NCI-H146 (cell line): ENCODE measurements at regions not wholly inside any gene's neighbourhood (a gene's known extent, or its start where the extent isn't known, plus 50 kb on each side); places are given as distances from the start of the nearest gene placed in this dataset.

Experiments
- DNase-seq: peaks from one replicate; lab custom pipeline; 2025; lab: John Stamatoyannopoulos, UW

DNA sequence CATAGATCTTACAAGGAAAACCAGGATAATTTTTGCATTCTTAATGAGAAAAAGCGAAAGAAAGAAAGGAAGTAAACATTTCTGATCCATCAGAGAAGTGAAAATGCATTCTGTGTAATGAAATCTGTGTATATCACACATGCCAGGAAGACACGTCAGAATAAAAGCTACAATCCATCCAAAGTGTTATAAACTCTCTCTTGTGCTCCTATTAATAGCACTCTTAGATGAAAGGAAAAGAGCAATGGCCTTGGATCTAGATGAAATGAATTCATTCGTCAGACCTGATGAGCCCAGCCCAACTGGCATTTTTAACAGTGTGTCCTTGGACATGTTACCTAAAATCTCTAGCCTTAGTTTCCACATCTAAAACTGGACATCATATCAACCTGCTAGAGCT, 885.5 kb downstream of the CDH11 start:
- no peak for DNase-seq

GRCh38 chr16:64234200-64234599, 887.7 kb downstream of the CDH11 start:
- no peak for DNase-seq

- DNase-seq = no peak
These were observed 896.2 kb downstream of the CDH11 start for GRCh38 chr16:64225696-64226095.

- no peak for DNase-seq
These were observed 896.8 kb downstream of the CDH11 start for GRCh38 chr16:64225036-64225435.

DNA sequence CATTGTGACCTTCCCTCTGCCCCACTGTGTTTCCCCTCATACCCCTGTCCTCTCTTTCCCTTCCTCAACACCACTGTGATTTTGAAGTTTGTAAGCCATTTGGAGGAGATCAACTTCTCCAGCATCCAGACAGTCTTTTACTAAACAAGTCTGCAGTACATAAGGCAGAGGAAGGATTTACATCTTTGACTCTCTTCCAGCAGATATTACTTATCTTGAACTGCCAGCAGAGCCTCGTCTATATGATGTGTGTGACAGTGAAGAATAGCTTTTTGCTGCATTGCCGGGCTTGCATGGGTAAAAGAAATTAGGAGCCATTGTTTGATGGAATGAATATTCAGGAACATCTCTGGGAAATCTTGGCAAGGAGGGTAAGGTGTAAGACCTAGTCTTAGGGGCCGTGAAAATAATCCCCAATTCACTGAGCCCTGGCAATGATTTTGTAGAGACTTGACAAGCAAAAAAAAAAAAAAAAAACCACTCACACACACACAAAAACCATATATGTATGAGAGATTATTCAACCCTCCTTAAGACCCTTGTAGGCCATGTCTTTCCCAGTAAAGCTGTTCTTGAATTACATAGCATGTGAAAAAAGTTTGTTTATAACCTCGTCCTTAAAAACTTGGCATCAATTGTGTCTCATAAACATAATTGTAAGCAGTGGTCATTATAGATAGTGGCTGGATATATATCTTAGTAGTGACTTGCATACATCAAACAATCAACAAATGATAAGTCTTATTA, 903.9 kb downstream of the CDH11 start:
- no peak for DNase-seq

DNA sequence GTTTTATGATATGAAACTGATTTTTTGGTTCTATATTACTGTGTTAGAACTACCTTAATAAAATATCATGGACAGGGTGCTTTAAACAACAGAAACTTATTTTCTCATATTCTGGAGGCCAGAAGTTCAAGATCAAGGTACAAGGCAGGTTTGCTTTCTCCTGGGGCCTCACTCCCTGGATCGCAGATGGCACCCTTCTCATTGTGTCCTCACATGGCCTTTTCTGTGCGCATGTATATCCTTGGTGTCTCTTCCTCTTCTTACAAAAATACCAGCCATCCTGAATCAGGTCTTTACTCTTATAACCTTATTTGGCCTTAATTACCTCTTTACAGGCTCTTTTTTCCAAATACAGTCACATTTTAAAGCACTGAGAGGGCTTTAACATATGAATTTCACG, 906.1 kb downstream of the CDH11 start:
- DNase-seq = no peak

GRCh38 chr16:64211331-64211730, 910.5 kb downstream of the CDH11 start:
- no peak for DNase-seq

DNA sequence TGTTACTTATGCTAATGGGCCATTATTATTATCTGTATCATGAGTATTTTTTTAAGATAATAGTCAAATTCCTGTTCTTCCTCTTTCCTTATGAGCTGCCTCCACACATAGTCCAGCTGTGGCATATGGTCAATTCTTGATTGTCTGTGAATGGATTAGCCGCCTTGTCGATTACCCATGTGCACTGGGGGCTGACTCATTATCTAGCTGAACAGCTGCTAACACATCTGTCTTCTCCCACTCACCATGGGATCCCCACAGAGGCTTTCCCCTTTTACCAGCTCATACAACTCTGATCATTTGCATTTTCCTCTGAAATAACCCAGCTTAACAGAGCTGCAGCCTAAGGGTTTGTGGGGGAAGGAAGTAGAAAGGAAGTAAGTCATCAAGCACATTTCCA, 915.0 kb downstream of the CDH11 start:
- no peak for DNase-seq

DNA sequence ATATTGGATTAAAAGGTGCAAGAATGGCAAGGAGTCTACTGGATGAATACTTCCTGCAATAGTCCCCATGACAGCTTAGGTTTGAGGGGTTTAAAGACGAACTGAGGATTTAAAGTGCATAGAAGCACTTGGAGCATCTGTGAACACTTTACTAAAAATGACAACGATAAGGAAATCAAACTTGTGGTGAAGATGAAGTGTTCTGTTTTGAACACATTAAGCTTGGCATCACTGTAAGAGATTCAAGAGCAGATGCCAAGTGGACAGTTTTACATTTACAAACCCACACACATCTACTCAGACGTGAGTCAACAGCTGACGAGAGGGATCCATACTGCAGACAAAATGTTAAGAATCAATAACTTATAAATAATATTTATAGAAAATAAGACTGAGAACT, 918.7 kb downstream of the CDH11 start:
- DNase-seq = no peak

DNA sequence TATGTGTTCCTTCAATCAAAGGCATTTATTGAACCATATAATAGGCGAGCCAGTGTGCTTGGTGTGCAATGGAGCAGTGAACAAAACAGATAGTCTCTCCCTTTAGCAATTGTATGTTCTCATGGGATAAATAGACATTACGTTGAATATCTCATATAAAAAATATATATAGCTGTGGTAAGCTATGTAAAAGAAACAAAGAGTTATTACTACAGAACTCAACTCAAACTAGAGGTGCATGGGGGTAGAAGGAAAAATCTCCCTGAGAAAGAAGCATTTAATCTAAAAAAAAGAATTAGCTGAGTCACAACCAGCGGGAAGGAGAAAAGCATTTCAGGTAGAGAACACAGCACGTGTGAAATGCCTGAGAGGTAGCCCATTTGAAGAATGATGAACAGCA, 919.3 kb downstream of the CDH11 start:
- DNase-seq = no peak

DNA sequence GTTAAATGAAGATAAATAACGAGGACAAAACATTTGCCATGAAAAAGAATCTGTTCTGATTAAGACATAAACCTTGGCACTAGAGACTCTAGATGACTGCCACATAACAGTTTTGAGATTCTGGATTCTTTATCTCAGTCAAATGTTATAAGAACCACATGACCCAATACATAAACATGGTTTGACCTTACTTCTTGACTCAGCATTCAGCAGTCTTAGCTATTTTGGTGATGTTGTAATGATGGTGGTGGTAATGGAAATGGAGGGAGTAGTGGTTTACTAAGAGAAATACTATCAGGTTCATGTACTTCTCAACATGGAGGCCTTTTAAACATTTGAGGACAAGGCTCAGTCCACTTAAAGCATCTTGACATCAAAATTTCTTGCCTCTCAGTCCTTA, 925.4 kb downstream of the CDH11 start:
- DNase-seq = no peak

GRCh38 chr16:64185954-64186353, 935.9 kb downstream of the CDH11 start:
- DNase-seq = no peak

GRCh38 chr16:64184156-64184555, 937.7 kb downstream of the CDH11 start:
- DNase-seq = no peak

- no peak for DNase-seq
These were observed 938.9 kb downstream of the CDH11 start for GRCh38 chr16:64182985-64183384.

GRCh38 chr16:64181271-64181925, 940.5 kb downstream of the CDH11 start:
- DNase-seq = no peak

GRCh38 chr16:64180136-64180900, 941.5 kb downstream of the CDH11 start:
- DNase-seq = no peak

GRCh38 chr16:64174327-64174726, 947.5 kb downstream of the CDH11 start:
- no peak for DNase-seq

GRCh38 chr16:64172652-64173051, 949.2 kb downstream of the CDH11 start:
- no peak for DNase-seq

DNA sequence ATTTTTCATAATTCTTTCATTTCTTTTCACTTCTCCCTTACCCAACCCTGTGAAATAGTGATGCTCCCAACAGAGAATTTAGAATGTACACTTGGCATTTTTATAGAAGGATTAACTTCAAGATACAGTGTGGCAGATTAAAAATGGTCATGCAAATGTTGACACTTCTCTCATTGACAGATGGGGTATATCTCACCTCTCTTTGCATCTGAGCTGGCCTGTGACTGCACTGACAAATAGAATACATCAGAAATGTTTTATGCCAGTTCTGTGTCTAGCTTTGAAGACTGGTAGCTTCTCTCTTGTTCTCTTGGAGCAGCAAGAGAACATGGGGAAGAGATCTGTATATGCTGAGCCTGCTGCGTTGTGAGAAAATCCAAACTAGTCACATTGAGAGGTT, 949.6 kb downstream of the CDH11 start:
- DNase-seq = no peak

DNA sequence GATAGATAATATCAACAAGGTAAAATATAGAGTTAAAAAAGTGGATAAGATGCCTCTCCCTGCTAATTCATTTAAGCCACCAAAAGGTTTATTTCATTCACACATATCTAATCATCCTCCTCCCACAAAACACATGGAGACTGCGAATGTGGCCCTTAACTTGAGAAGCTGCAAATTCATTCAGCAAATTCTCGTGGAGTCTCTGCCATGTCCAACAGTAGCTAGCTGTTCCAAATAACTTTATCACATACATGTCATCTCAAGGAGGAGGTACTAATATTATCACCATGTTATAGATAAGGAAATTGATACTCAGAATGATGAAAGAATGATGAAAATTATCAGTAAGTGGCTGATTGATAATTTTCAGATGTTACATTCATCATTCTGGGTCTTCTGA, 950.2 kb downstream of the CDH11 start:
- no peak for DNase-seq

DNA sequence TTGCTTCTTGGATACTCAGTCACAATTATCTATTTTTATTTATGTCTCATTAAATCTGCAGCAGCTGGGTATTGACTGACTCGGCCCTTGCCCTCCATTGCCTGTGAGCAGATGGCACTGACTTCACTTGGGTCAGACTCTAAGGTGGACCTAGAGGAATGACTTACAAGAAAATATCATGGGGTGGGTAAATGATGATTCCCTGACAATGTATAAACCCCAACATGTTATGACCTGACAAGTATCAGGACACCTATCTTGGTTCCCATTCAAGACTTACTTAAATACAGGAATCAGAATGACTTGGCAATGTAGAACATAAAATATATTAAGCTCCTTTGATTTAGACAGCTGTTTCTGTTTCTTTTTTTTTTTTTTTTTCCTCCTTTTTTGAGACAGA, 953.5 kb downstream of the CDH11 start:
- no peak for DNase-seq

DNA sequence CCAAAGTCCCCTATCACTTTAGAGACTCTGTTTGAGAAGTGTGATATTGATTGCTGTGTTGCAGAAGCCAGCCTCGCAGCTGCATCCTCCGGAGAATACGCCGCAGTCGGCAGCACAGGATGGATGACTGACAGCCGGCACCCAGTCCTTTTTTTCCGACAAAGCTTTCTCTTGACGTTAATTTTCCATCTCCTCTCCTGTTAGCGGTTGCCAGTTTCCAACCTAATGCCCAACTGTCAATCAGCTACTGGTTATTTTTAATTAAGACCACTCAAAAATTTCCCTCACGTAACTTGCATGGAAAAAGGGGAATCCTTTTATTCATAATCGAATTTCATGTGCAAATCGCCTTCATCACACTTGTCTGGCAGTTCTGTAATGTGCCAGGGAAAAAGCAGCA, 953.9 kb downstream of the CDH11 start:
- peak; percentile 21 for DNase-seq

GRCh38 chr16:64165368-64165767, 956.5 kb downstream of the CDH11 start:
- no peak for DNase-seq
